NCI-H524 (cell line): ENCODE measurements at regions not wholly inside any gene's neighbourhood (a gene's known extent, or its start where the extent isn't known, plus 50 kb on each side); places are given as distances from the start of the nearest gene placed in this dataset.

Experiments used
- DNase-seq, 2 experiments: peaks; one replicate each; lab custom pipeline; 2025; lab: John Stamatoyannopoulos, UW

GRCh38 chr1:29465755-29466154, 229.4 kb downstream of the PTPRU start:
- DNase-seq: no peak

DNA sequence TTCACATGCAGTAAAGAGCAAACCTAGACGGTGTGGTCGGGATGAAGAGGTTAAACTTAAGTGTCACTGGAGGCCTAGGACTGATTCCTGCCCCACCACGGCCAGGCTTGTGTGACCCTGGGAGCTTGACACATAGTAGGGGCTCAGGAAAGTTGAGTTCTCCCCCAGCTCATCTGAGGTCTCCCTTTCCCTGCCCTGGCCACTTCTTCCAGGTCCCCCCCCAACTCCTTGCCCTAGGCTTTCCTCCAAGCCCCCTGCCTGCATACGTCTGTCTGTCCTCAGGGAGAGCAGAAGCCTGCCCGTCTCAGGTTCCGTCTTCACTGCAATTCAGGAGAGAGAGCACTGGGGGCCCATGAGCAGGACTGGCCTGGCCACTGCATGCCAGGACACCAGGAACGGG, 225.8 kb downstream of the PTPRU start:
- DNase-seq: no peak

DNA sequence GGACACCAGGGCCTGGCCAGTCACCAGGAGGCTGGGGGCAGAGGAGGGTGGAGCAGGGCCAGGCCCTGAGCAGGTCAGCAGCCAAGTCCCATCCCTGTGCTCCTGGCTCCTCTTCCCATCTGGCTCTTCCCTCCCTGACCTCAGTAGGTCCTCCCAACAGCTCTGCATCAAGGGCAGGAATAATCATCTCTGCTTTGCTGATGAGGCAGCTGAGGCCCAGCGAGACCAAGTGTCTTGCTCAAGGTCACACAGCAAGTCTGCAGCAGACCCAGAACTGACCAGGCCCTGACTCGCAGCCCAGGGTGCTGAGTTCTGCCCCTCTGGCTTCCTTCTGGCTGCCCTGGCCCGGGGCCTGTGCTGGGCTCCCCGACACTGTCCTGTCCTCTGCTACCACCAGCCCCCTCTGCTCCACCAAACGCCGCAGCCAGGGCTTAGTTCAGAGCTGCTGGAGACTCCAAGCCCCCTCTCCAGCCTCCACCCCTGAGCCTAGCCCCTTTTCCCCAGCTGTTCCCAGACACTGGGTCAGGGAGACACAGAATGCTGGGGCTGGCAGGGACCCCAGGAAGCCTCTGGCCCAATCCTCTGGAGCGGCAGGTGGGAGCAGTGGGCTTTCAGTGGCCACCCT, 224.9 kb downstream of the PTPRU start:
- DNase-seq: no peak

- DNase-seq: peak in 1 of 2 experiments; percentile 12
Measured at GRCh38 chr1:29460694-29461093, 224.4 kb downstream of the PTPRU start.

GRCh38 chr1:29460041-29460610, 223.8 kb downstream of the PTPRU start:
- no peak for DNase-seq

DNA sequence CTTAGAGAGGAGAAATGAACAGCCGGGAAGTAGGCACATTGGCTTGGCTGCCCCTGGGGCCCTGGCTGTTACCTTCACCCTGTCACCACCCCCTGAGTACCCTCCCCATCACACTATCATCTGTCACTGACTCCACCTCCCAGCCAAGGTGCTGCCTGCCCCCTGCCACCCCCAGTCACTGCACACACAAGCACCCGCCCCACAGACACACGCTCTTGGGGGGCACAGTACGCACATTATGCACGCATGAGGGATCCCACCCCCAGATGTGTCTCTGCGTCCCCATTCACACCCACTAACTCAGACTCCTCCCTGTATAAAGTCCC, 223.3 kb downstream of the PTPRU start:
- no peak for DNase-seq

DNA sequence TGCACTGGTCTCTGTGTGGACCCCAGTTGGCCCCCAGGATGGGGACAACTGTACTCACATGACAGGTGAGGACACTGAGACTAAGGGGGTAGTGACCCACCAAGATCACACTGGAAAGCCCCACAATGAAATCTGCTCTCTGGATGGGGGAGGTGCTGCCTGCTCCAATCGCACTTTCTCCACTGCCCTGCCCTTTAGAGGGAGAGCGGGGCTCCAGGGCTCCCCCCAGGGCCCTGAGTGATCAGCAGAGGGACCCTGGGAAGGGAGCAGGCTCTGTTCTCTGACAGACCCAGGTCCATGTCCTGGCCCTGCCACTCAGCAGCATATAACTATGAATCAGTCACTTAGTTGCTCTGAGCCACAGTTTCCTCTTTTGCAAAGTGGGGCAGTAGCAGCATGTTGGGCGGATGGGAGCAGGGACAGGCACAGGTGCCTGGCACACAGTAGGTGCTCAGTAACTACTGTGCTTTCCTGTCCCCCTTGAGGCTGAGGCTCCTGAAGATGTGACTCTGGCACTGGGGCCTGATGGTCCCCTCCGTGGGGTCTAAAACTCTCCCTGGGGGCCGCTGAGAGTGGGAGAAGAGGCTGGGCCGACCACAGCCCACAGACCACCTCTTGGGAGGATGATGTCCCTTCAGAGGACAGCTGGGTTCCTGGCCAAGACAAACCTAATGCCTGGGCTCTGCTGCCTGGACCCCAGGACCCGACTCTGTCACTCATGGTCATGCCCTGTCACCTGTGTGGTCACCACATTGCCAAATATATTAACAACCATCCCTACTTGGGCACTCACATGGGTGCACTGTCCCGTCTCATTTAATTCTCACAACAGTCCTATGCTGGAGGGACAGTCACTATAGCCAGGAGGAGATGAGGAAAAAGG, 222.7 kb downstream of the PTPRU start:
- no peak for DNase-seq

DNA sequence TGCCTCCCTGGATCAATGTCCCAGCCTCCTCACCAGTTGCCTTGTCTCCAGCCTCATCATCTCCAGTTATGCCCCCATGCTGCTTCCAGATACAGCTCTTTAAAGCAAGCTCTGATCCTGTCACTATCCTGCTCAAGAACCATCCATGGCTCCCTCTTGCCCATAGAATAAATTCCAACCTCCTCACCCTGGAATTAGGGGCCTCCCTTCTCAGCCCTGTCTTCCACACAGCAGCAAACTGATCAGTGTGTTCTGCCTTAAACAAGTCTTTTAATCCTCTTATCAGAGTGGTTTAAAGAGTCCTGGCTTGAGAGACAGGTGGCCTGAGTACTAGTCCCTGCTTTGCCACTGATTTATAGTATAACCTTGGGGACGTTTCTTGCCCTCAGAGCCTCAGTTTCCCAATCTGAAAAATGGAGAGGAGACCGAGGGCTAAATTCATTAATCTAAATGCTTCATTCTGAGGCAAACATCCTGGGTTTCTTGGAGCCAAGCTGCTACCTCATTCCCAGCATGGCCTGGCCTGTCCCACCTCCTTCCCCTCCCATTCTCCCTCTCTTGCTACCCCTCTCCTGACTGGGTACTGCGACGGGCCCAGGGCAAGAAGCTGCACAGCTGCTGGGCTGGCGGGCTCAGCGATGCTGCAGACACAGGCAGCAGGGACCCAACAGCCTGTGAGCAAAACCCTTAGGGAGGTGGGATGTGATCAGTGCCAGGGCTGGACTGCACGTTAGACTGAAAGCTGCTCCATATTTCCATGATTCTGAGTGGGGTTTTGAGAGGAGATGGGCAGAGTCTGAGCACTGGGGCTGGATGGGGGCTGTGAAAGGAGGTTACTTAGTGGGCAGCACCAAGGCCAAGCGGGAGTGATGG, 221.4 kb downstream of the PTPRU start:
- DNase-seq: peak; percentile 14 to 46

- DNase-seq: peak in 1 of 2 experiments; percentile 44
Measured at GRCh38 chr1:29456685-29457435, 220.5 kb downstream of the PTPRU start.

GRCh38 chr1:29455781-29456180, 219.5 kb downstream of the PTPRU start:
- no peak for DNase-seq

DNA sequence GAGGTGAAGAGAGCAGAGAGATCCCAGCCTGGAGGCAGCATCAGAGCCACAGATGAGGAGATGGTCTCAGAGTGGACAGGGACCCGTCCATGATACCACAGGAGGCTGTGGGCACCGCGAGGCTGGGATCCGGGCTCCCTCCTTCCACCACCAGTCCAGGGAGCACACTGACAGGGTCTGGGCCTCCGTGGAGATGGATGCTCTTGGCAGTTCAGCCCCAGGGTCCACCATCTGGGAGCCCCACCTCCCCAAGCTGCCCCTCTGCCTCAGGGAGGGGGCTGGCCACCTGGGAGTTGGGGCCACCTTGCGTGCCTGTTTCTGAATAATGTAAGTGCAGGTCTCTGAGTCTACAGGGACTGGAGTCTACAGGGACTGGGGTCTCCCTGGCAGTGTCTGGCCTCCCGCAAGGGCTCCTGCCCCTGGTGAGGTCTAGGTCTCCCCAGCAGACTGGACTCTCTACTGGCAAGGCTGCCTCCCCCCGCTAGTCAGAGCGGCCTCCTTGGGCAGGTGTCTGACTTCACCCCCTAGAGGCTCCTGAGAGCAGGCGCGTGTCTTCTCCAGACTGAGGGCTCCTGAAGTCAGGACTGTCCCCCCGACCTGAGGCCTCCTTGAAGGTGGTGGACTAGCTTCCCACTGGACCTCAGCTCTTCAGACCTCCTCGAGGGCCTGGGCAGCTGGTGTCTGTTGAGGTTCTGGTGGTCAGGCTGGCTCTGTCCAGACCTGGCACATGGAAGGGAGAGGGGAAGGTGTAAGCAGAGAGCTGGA, 218.5 kb downstream of the PTPRU start:
- DNase-seq: no peak

DNA sequence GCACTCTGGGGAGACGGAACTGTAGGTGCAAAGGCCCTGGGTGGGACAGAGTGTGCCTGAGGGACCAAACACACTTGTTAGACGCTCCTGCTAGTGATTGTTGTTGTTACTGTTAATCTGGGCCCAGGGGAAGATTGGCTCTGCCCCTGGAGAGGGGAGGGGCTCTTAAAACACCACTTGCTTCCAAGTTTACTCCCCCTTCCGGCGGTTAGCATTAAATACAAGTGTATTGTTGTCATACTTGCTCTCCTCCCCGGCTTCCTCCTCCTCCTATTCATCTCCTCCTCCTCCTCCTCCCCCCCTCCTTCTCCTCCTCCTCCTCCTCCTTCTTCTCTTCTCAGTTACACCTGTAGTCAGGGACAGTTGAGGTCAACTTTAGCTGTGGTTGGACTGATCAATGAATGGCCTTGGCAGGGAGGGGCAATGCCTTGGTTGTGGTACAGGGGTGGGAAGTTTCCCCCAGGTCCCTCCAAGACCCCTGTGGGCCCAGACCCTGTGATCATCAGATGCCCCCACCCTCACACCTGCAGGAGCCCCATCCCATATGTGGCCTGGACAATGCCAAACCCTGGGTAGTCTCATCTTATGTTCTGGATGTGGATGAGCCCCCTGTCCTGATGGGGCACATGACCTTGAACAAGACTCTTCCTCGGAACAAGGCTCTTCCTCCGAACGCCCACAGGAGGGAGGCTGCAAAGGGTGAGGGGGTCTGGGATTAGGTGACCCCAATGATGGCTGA, 217.3 kb downstream of the PTPRU start:
- DNase-seq: peak; percentile 79 to 80

DNA sequence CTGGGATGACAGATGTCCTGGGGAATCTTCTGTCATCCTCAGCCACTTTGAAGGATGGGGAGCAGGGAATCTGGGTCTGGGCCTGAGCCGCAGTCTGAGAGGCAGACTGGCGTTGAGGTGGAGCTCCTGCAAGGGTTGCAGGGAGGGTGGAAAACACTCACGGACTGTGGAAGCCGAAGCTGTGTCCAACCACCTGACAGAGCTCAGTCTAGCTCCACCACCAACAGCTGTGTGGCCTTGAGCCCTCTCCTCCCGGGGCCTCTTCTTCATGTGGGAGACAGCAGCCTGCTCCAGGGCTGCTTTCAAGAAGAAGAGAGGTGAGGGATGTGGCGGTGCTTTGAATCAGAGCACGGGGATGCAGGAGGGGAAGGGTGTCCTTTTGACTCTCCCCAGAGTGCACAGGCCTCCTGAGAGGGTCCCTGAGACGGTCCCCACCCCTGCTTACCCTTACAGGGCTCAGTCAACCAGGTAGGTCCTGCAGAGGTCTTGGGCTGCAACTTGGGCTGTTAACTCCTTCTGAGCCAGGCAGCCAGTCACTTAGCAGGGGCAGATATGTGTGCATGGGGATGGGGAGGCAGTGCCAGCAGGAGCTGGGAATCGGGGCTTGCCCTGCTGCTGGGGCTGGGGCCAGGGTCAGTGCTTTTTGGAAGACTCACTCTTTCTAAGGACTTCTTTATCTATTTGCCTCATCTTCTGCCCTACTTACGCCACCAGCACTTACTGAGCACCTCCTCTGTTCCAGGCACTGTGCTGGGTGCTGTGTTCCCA, 216.3 kb downstream of the PTPRU start:
- peak; percentile 19 to 38 for DNase-seq

DNA sequence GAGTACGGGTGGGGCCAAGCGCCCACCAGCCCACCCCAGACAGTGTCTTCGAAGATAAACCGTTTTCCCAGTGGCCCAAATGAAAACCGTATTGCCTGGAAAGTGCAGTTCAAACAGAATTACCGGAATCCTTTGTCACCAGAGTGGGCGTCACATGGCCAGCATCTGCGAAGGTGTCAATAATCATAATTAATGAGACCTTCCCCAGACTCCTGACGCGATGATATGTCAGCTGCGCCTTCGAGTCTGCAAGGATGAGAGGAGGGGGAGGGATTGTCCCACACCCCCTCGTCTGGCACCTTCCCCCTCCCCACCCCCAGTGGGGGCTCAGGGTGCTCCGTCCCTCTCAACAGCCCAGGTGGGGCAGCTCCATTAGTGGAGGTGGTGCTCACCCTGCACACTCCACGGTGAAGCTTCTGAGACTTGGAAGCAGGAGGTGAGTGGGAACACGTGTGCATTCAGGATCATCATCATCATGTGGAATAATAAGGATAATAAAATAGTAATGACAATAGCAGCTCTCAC, 215.1 kb downstream of the PTPRU start:
- DNase-seq: peak in 1 of 2 experiments; percentile 9

- no peak for DNase-seq
Measured at GRCh38 chr1:29450591-29450990, 214.3 kb downstream of the PTPRU start.

GRCh38 chr1:29448456-29449235, 212.3 kb downstream of the PTPRU start:
- DNase-seq: no peak

GRCh38 chr1:29447368-29447767, 211.0 kb downstream of the PTPRU start:
- no peak for DNase-seq
